Astrocyte of the cerebellum (primary cell): ENCODE measurements at regions not wholly inside any gene's neighbourhood (a gene's known extent, or its start where the extent isn't known, plus 50 kb on each side); places are given as distances from the start of the nearest gene placed in this dataset.

Experiments
- DNase-seq: peaks from one replicate; pipeline ENCODE4 v3.0.0-alpha.2; 2011; ENCODE audit warnings: low read depth
- H3K4me3 ChIP-seq: 2 replicates; pipeline ENCODE4 v1.5.1; 2011; ENCODE audit warnings: mild to moderate bottlenecking, low read depth, low read length, moderate library complexity
- in situ Hi-C: cut with HindIII; loops from 2 replicates; pipeline ENCODE4 v1.10.0; 2017; ENCODE audit warnings: low sequenced_read_pairs
- TF ChIP-seq, protein P1 (sequence below): IDR thresholded peaks from 2 replicates; pipeline ENCODE4 v1.5.1; 2012; ENCODE audit warnings: low read length, low read depth, moderate library complexity, mild to moderate bottlenecking; ENCODE audit errors: missing control alignments

DNA sequence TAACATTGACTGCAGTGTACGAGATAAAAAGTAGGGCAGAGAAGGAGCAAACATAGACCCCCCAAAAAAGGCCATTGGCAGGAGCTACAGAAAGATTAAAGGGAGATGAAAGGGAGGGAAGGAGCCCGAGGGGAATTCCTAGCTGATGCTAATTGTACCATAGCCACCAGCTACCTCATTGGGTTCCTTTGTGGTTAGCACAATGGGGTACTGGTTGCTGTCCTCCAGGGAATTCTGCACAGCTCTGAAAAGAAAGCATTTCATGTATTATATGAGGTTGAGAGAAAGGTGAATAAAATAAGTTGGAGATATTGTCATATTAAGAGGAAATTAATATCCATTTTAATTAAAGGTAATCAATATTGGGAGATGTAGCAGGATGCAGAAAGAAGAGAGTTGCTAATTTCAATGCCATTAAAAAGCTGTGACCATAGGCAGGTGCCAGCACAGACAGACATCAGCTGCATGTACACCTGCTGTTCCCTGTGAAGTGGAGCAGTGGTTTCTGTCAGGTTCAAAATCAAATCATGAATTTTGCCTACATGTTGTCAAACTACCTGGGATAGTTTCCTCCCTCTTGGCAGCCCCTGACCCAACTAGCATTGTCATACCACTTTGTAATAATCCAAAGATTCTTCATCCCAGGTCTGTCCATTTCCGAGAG lies 185.4 kb upstream of the DLGAP1 start:
- in situ Hi-C loops = no loop called here
- TF ChIP-seq, protein P1, sequence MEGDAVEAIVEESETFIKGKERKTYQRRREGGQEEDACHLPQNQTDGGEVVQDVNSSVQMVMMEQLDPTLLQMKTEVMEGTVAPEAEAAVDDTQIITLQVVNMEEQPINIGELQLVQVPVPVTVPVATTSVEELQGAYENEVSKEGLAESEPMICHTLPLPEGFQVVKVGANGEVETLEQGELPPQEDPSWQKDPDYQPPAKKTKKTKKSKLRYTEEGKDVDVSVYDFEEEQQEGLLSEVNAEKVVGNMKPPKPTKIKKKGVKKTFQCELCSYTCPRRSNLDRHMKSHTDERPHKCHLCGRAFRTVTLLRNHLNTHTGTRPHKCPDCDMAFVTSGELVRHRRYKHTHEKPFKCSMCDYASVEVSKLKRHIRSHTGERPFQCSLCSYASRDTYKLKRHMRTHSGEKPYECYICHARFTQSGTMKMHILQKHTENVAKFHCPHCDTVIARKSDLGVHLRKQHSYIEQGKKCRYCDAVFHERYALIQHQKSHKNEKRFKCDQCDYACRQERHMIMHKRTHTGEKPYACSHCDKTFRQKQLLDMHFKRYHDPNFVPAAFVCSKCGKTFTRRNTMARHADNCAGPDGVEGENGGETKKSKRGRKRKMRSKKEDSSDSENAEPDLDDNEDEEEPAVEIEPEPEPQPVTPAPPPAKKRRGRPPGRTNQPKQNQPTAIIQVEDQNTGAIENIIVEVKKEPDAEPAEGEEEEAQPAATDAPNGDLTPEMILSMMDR = no peak
- H3K4me3 ChIP-seq = no peak overlapping the region
- no peak for DNase-seq

DNA sequence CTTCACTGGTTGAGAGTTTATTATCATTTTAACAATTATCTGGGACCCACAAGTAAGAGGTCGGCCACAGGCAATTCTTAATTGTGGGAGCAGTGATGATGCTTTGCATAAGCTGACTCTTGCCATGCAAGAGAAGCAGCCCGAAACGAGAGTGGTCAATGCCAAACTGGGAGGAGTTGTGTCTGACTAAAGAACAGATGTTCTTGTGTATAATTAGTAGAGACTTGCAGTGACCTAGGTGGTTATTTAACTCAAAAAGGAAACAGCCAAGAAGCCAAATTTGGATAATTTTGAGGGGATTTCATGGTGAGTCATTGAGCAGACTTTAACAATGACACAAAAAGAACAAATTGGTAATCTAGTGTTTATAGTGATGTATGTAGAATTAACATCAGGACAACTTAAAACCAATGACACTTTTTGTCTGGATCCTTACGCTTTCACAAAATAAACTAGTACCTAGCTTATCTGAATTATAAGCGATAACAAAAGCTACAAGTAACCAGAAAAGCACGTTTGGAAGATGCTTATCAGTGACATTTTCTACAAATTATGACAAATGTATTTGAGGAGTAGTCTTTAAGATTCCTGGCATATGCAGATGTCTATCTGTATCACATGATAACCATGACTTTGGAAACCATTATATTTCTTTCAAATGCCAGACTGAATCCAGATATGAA lies 184.7 kb upstream of the DLGAP1 start:
- TF ChIP-seq, protein P1 = no peak
- H3K4me3 ChIP-seq = no peak overlapping the region
- no peak for DNase-seq
- in situ Hi-C loops = no loop called here

DNA sequence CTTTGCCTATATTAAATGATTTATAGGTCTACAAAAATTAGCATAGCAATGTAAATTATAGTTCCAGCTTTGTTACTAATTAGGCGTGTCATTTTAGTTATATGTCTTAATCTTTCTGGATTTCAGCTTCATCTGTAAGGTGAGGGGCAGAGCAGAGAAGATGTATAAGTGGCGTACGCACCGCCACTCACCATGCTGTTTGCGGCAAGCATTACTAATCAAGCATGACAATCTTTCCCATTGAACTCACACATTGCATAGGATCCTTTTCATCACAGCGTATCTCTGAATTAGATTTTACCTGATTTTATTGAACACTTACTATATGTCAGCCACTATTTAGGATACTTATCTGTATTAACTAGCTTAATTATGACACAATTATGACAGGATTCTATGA lies 183.6 kb upstream of the DLGAP1 start:
- H3K4me3 ChIP-seq = no peak overlapping the region
- in situ Hi-C loops = no loop called here
- TF ChIP-seq, protein P1 = no peak
- DNase-seq = no peak

DNA sequence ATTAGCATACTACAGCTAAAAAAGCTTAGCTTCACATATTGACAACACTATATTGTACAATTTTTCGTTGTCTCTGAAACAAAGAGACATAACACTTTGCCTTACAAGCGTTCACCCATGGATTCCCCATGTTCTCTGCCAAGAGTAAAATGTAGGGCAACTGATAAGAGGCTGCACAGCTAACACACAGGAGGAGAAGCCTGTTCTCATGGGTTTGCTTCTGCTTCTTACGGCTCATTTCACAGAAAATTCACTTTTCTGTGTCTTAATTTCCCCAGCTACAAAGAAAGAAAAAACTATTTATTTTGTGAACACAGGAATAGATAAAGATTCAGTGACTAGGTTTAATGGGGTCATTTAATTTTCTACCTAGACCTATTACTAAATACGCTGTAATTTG lies 182.8 kb upstream of the DLGAP1 start:
- TF ChIP-seq, protein P1 = no peak
- DNase-seq = no peak
- H3K4me3 ChIP-seq = no peak overlapping the region
- in situ Hi-C loops = no loop called here

DNA sequence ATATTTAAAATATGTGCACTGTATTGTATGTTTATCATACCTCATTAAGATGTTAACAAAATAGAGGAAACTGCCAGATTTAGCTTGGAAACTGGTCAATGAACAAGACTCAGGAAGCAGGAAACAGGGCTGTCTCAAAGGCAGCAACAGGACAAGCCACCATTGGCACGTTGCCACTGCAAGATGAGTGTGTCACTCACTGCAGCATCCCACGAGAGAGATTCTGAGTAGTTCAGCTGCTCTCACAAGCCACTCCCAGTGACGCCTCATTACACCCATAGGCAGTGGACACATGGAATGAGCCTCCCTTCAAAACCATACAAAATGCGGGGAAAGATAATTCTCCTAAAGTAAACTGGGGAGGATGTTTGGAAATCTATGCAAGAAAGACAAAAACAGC lies 181.9 kb upstream of the DLGAP1 start:
- H3K4me3 ChIP-seq = no peak overlapping the region
- in situ Hi-C loops = no loop called here
- TF ChIP-seq, protein P1 = no peak
- no peak for DNase-seq

DNA sequence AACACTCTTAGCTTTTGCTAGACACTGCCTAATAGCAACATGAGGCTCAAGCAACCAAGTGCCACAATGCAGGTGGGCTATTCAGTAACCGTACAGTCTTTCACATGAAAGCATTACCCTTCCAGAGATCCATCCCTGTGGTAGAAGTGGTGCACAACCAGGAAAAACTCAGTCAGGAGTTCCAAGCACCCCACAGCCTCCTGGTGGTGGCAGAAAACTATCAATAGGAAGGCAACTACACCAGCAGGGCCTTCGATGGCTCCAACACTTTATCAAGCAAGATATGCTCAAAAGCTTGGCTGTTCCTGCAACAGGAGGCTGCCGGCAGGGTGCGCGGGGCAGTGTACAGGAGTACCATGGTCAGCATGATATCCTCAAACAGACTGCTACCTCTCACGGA lies 176.1 kb upstream of the DLGAP1 start:
- in situ Hi-C loops = no loop called here
- TF ChIP-seq, protein P1 = no peak
- no peak overlapping the region for H3K4me3 ChIP-seq
- DNase-seq = no peak
